IPS-NIHi11 (cell line): ENCODE measurements at regions not wholly inside any gene's neighbourhood (a gene's known extent, or its start where the extent isn't known, plus 50 kb on each side); places are given as distances from the start of the nearest gene placed in this dataset.
"Not testable (repeated sequence)": the region's sequence is repeated elsewhere in the genome, so short reads cannot be mapped to it uniquely, and the experiment has no call there.

Experiments used
- DNase-seq: peaks from one replicate; pipeline ENCODE4 v3.0.0; 2012; ENCODE audit warnings: mixed read lengths, low spot score

GRCh38 chr17:72555052-72555451, 434.2 kb downstream of the SOX9 start:
- no peak for DNase-seq

- DNase-seq: peak; percentile 87
Measured at GRCh38 chr17:72556944-72557826, 436.4 kb downstream of the SOX9 start.

DNA sequence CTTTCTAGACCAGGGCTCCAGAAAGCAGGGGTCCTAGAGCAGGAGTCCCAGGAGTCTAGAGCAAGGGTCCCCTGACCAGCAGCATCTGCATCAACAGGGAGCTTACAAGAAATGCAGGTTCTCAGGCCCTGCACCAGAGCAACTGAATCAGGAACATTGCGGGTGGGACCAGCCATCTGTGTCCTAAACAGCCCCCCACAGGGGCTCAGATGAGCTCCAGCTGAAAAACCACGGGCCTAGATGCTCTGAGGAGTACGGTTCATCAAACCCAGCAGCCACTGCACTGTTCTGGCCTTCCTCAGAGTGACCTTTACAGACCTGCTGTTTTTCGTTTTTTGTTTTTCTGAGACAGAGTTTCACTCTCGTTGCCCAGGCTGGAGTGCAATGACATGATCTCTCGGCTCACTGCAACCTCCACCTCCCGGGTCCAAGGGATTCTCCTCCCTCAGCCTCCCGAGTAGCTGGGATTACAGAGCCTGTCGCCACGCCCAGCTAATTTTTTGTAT, 438.2 kb downstream of the SOX9 start:
- DNase-seq: no peak

DNA sequence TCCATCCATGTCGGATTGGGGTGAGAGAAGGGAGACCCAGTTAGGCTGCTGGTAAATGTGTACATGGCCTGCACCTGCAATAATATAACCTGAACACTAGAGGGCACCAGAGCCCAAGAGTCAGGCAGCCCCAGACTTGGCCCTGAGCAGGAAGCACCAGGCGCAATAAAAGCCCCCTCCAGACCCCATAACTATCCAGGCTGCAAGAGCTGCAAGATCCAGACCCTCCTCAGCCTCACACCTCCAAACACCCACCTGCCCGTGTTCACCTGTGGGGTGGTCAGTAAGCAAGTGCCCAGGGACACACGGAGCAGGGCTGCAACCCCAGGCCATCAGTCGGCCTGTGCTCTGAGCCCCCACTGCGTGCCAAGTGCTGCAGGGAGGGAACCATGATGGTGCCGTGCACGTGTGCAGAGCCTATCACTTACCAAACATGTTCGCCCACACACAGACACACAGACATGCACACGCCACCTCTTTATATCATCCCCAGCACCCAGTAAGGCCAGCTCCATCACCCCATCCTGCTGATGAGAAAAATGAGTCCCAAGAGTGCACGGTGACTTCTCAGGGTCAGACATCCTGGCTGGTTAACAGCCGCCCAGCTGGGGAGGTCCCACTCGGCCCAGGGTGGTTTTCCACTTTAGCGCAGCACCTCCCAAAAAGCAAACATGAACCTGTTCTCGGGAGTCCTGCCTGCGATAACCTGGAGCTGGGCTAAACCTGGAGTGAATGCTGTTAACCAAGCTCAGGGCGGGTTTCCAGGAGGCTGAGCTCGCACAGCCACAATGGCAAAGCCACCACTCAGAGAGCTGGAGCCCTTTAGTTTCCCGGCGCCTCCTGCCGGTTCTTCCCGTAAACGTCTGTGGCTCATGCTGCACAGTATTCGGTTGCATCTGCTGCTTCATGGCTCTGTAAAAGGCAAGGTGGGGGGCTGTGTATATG, 439.8 kb downstream of the SOX9 start:
- peak; percentile 86 for DNase-seq

- no peak for DNase-seq
Measured at GRCh38 chr17:72561266-72561665, 440.4 kb downstream of the SOX9 start.

- DNase-seq: no peak
Measured at GRCh38 chr17:72561680-72562079, 440.9 kb downstream of the SOX9 start.

DNA sequence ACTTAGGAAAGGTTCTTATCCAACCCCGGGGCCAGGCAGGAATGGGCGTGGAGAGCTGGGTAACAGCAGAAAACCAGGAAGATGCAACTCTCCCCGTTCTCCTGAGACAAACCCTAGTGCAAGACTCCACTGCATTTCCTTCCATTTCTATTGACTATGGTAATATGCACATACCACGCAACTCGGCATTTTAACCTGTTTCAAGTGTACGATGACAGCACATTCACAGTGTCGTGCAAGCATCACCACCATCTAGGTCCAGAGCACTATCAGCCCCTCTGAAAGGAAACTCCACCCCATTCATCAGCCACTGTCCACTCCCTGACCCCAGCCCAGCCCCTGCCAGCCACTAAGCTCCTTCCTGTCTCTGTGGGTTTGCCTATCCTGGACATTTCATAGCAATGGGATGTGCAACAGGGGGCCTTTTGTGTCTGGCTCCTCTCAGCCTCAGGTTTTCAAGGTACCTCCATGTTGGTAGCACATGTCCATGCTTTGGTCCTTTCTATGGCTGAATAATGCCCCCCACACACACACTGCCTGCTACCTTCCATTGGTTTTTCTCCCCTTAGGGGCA, 441.9 kb downstream of the SOX9 start:
- no peak for DNase-seq

DNA sequence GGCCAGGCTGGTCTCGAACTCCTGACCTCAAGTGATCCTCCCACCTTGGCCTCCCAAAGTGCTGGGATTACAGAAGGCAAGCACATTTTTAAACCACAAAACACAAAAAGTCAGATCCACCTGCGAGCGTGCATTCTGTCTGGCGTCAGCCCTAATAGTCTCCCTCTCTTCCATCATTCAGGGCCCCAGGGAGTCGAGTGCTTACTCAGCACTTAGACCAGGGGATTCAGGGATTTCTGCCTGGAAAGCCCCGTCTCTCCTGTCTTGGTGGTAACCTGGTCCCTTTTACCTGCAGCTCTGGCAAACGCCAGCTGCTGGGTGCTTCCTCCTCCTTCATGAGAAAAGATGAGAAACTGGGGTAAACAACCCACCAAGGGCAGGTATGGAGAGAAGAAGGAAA, 443.1 kb downstream of the SOX9 start:
- DNase-seq: no peak

- no peak for DNase-seq
Measured at GRCh38 chr17:72565006-72565405, 444.2 kb downstream of the SOX9 start.

- DNase-seq: no peak
Measured at GRCh38 chr17:72565758-72566157, 444.9 kb downstream of the SOX9 start.

- no peak for DNase-seq
Measured at GRCh38 chr17:72566671-72567484, 446.1 kb downstream of the SOX9 start.

- DNase-seq: no peak
Measured at GRCh38 chr17:72567774-72568173, 447.0 kb downstream of the SOX9 start.

GRCh38 chr17:72569148-72569946, 448.5 kb downstream of the SOX9 start:
- no peak for DNase-seq

DNA sequence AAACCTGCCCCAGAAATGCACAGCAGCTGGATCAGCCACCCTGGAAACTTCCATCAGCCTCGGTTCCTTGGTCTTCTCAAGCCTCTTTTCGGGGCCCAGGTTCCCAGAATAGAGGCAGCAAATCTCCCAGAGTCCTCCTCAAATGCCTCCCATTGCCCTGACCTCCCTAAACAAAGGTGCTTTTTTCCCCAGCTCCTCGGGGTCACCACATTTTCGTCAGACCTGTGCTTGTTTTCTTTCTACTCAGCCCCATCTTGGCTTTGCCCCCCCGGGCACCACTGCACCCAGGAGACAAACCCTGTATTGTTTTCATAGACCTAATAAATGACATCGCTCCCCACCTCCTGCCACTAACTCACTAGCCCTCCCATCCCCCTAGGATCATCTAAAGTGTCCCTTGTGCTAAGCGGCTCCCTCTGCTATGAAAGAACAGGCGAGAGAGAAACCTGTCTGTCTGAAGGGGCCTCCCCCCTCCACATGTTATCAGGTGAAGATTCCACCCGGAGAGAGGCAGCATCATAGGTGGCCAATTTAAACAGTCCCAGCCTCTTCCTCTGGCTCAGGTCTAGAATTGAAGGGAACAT, 451.1 kb downstream of the SOX9 start:
- DNase-seq: no peak

DNA sequence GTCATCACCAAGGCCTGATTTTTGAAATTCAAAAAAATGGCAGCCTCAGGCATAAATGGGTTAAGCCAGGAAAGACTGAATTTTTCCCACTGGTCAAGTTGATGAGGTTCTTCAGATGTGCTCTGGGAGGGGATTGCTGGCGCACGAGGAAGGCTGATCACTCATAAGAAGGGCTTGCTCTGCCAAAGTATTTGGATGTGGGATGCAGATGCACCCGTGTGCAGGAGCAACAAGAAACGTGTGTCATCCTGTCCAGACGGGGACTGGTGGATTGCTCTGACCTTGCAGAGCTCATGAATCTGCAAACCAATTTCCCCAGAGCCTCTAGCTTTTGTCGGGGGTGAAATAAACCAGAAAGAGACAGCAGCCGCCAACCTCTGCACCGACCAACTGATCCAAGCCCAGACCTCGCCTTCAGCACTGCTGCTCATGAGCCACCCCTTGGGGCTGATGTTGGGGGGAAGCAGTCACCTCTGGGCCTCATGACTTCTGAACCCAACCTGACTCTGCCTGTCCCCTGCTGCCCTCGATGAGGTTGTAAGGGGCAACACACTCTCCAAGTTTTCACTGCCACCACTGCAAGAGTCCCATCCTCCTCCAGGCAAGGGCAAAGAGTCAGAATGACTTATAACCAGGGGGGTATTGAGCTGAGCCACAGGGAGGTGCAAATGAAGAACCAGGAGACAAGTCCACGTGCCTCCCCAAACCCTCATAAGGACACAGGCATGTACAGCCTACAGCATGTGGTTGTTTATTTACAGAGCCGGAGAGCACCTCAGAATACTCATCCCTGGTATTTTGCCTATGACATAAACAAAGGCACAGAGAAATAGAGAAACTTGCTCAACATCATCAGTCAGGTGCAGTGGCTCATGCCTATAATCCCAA, 452.0 kb downstream of the SOX9 start:
- DNase-seq: no peak

GRCh38 chr17:72573492-72573801, 452.6 kb downstream of the SOX9 start:
- not testable (repeated sequence) for DNase-seq

DNA sequence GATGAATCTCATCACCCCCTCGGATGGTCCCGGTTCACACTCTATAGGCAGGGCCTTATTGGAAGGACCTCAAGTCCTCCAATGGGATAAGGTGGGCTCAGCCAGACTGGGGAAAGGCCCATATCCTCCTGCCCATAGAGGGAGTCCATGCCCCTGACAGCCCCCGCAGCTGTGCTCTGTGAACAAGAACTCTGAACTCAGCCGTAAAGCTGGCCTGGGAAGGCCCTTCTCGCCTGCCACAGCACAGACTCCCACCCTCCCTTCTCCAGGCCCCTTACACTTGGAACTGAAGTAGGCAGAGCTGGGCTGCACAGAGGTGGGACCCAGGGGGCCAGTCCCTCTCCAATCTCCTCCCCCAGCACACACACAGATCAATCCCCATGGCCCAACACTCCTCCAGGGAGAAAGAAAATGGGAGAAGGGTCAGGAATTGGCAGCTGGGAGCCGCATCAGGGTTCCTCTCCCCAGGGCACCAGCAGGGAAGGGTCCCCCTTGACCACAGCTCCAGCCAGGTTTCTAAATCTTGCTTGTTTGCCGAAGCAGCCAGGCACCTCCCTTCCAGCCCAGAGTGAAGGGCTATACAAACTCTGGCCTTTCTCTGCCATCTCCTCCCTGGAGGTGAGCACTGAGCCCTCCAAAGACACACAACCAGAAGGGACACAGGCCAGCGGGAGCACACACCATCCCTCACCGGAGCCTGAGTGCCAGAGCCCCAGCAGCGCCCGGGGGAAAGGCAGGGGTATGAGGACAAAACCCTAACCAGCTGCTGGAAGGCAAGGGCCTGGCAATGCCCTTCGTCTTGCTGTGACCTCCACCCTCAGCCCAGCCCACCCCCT, 454.1 kb downstream of the SOX9 start:
- DNase-seq: no peak

GRCh38 chr17:72575542-72576233, 454.9 kb downstream of the SOX9 start:
- no peak for DNase-seq
